Trophoblast cell (in vitro differentiated cells and primary cell): ENCODE measurements at regions not wholly inside any gene's neighbourhood (a gene's known extent, or its start where the extent isn't known, plus 50 kb on each side); places are given as distances from the start of the nearest gene placed in this dataset.

ENCODE experiments used
- DNase-seq, 2 donors: peaks; one replicate each; pipeline ENCODE4 v3.0.0-alpha.2; 2016
- H2AFZ ChIP-seq: 2 replicates; pipeline ENCODE4 v1.6.1; 2013; ENCODE audit warnings: low read length, moderate library complexity, mild to moderate bottlenecking; ENCODE audit not compliant: insufficient read depth, poor library complexity
- H2AK5ac ChIP-seq: 2 replicates; pipeline ENCODE4 v1.6.1; 2013; ENCODE audit warnings: mild to moderate bottlenecking, low read length
- H2BK120ac ChIP-seq: 2 replicates; pipeline ENCODE4 v1.6.1; 2013; ENCODE audit warnings: low read length, mild to moderate bottlenecking, moderate library complexity; ENCODE audit not compliant: insufficient read depth, poor library complexity
- H2BK12ac ChIP-seq: 2 replicates; pipeline ENCODE4 v1.6.1; 2013; ENCODE audit warnings: mild to moderate bottlenecking, low read length, moderate library complexity
- H2BK5ac ChIP-seq: 2 replicates; pipeline ENCODE4 v1.6.1; 2013; ENCODE audit warnings: low read length, low read depth, moderate library complexity, mild to moderate bottlenecking; ENCODE audit not compliant: poor library complexity
- H3K14ac ChIP-seq: 2 replicates; pipeline ENCODE4 v1.6.1; 2013; ENCODE audit warnings: mild to moderate bottlenecking, low read length
- H3K18ac ChIP-seq: 2 replicates; pipeline ENCODE4 v1.6.1; 2013; ENCODE audit warnings: mild to moderate bottlenecking, low read length
- H3K23ac ChIP-seq: 2 replicates; pipeline ENCODE4 v1.6.1; 2013; ENCODE audit warnings: low read length
- H3K27ac ChIP-seq: 2 replicates; pipeline ENCODE4 v1.5.1; 2013; ENCODE audit warnings: low read depth, mild to moderate bottlenecking, inconsistent platforms, low read length, moderate library complexity
- H3K27me3 ChIP-seq: 2 replicates; pipeline ENCODE4 v1.6.1; 2013; ENCODE audit warnings: inconsistent platforms, mild to moderate bottlenecking, low read length, moderate library complexity; ENCODE audit not compliant: insufficient read depth
- H3K36me3 ChIP-seq, 2 experiments: 1 replicate in 1 of 2; 2 replicates in 1 of 2; pipeline ENCODE4 v1.6.1; 2013; ENCODE audit warnings: low read length in 2 of 2, mild to moderate bottlenecking in 2 of 2, moderate library complexity in 1 of 2; ENCODE audit not compliant: insufficient read depth in 2 of 2, control insufficient read depth in 1 of 2
- H3K4ac ChIP-seq: 2 replicates; pipeline ENCODE4 v1.6.1; 2013; ENCODE audit warnings: low read depth, mild to moderate bottlenecking, low read length, moderate library complexity
- H3K4me1 ChIP-seq, 2 experiments: 1 replicate in 1 of 2; 2 replicates in 1 of 2; pipeline ENCODE4 v1.6.1; 2013; ENCODE audit warnings: low read length in 2 of 2, mild to moderate bottlenecking in 2 of 2, moderate library complexity in 1 of 2; ENCODE audit not compliant: insufficient read depth in 2 of 2, control insufficient read depth in 1 of 2
- H3K4me2 ChIP-seq: 2 replicates; pipeline ENCODE4 v1.6.1; 2013; ENCODE audit warnings: inconsistent platforms, mild to moderate bottlenecking, low read length, moderate library complexity
- H3K4me3 ChIP-seq: 2 replicates; pipeline ENCODE4 v1.5.1; 2013; ENCODE audit warnings: mild to moderate bottlenecking, low read depth, low read length, inconsistent platforms
- H3K79me1 ChIP-seq: one replicate; pipeline ENCODE4 v1.6.1; 2013; ENCODE audit warnings: low read length
- H3K79me2 ChIP-seq: 2 replicates; pipeline ENCODE4 v1.6.1; 2013; ENCODE audit warnings: low read length, mild to moderate bottlenecking; ENCODE audit not compliant: control insufficient read depth, insufficient read depth, poor library complexity
- H3K9ac ChIP-seq: 2 replicates; pipeline ENCODE4 v1.6.1; 2013; ENCODE audit warnings: mild to moderate bottlenecking, low read length
- H3K9me3 ChIP-seq: 2 replicates; pipeline ENCODE4 v1.6.1; 2013; ENCODE audit warnings: low read depth, mild to moderate bottlenecking, control low read depth, inconsistent platforms, low read length; ENCODE audit not compliant: insufficient read depth
- H4K12ac ChIP-seq: 2 replicates; pipeline ENCODE4 v1.6.1; 2013; ENCODE audit warnings: low read depth, mild to moderate bottlenecking, low read length, moderate library complexity
- H4K8ac ChIP-seq: 2 replicates; pipeline ENCODE4 v1.6.1; 2013; ENCODE audit warnings: low read depth, mild to moderate bottlenecking, low read length, moderate library complexity
- H4K91ac ChIP-seq: one replicate; pipeline ENCODE4 v1.6.1; 2013; ENCODE audit warnings: low read depth, mild to moderate bottlenecking, low read length, moderate library complexity
- WGBS: extraction: QIAGEN DNeasy Blood & Tissue Kit; methylation state at CpG from one replicate; pipeline ENCODE4 v1.1.7; 2013; ENCODE audit warnings: missing lambda C conversion rate; ENCODE audit not compliant: insufficient read length, insufficient coverage; ENCODE audit errors: extremely low coverage; 5-methylcytosine and 5-hydroxymethylcytosine counted together

DNA sequence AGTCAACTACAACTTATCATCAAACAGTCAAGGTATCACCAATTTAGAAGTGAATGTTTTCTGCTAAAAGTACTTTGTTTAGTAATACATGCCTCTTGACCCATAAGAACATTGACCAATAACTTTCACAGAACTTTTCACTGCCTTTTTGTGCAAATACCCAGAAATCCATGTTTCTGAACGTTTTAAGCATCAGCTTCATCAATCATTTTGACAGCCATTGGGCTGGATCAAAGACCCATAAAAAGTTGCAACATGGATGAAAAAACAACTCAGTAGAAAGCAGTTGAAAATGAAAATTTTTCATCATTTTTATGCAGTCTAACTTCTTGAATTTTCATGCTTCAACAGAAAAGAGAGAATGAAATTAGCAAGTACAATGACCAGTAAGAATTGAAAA is 466.7 kb downstream of the TRAM1L1 start:
- Histone ChIP-seq H3K4ac (no peak overlapping the region), H3K27ac (no peak overlapping the region), H4K8ac (no peak overlapping the region), H3K79me2 (no peaks in the 10 kb centered on the region), H4K12ac (no peak overlapping the region), H3K9ac (no peak overlapping the region), H2BK12ac (no peak overlapping the region), H2AFZ (no peak overlapping the region), H3K4me2 (no peak overlapping the region), H3K36me3 (no peaks in the 10 kb centered on the region), H3K23ac (no peak overlapping the region), H2BK5ac (no peak overlapping the region), H3K27me3 (no peaks in the 10 kb centered on the region), H2BK120ac (no peak overlapping the region), H3K9me3 (no peaks in the 10 kb centered on the region), H3K4me1 (no peaks in the 10 kb centered on the region), H3K18ac (no peak overlapping the region), H4K91ac (no peak overlapping the region), H3K79me1 (no peaks in the 10 kb centered on the region), H3K4me3 (no peak overlapping the region), H2AK5ac (no peak overlapping the region), H3K14ac (no peak overlapping the region)
- WGBS, result no CpG with 5 or more reads among the region's 1 CpG
- no peak for DNase-seq

DNA sequence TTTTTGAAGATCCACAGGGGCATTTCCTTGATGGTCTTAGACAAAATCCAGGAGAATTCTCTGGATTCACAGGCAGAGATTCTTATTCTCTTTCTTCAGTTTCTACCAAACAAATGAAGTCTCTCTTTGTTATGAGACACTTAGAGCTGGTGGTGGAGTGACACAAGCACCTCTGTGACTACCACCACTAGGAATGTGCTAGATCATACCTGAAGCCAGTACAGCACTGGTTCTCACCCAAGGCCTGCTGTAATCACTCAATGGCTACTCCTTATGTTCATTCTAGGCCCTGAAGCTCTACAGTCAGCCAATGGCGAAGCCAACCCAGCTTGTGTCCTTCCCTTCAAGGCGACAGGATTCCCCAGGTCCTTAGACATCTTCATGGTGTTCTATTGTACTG is 482.3 kb downstream of the TRAM1L1 start:
- WGBS, result no CpG with 5 or more reads among the region's 2 CpGs

DNA sequence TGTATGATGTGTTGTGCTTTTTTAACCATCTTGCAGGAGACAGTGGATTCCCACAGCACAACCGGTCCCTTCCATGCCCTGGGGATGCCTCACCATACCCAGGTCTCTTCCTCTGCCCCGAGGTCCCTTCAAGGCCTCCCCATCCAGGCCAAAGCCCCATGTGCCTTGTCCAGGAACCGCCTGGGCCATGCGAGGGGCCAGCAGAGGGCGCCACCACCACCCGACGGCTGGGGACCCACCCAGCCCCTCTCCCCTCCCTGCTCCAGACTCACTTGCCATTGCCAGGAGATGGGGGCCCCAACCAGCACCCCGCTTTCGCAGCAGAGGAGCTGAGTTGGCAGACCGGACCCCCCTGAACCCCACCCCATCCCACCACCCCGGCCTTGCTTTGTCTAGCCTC is 485.5 kb downstream of the TRAM1L1 start:
- no peak overlapping the region for H4K91ac ChIP-seq
- no peak overlapping the region for H4K12ac ChIP-seq
- H2AK5ac ChIP-seq, result no peak overlapping the region
- no peak overlapping the region for H3K4me3 ChIP-seq
- H3K9me3 ChIP-seq, result peaks cover 5% of the 10 kb centered on the region
- no peak overlapping the region for H3K18ac ChIP-seq
- no peak overlapping the region for H3K14ac ChIP-seq
- H2AFZ ChIP-seq, result no peak overlapping the region
- H3K27ac ChIP-seq, result no peak overlapping the region
- no peak for DNase-seq
- WGBS, result no CpG with 5 or more reads among the region's 11 CpGs
- no peak overlapping the region for H3K9ac ChIP-seq
- H3K27me3 ChIP-seq, result no peaks in the 10 kb centered on the region
- H3K4me1 ChIP-seq, result peaks cover 0 to 3% of the 10 kb centered on the region in 2 experiments
- no peak overlapping the region for H2BK5ac ChIP-seq
- no peaks in the 10 kb centered on the region for H3K79me1 ChIP-seq
- H3K4ac ChIP-seq, result no peak overlapping the region
- no peak overlapping the region for H2BK12ac ChIP-seq
- H3K79me2 ChIP-seq, result no peaks in the 10 kb centered on the region
- H3K23ac ChIP-seq, result no peak overlapping the region
- no peak overlapping the region for H3K4me2 ChIP-seq
- no peak overlapping the region for H2BK120ac ChIP-seq
- H3K36me3 ChIP-seq, result no peaks in the 10 kb centered on the region
- H4K8ac ChIP-seq, result no peak overlapping the region

More for the DNA sequence above, 482.3 kb downstream of the TRAM1L1 start:
- H4K91ac ChIP-seq, result no peak overlapping the region
- H3K9me3 ChIP-seq, result peaks cover 5% of the 10 kb centered on the region
- H3K4me1 ChIP-seq, result peaks cover 0 to 3% of the 10 kb centered on the region in 2 experiments
- no peaks in the 10 kb centered on the region for H3K79me2 ChIP-seq
- H3K14ac ChIP-seq, result no peak overlapping the region
- no peak overlapping the region for H3K4me3 ChIP-seq
- H2AK5ac ChIP-seq, result no peak overlapping the region
- H3K23ac ChIP-seq, result no peak overlapping the region
- no peak overlapping the region for H4K8ac ChIP-seq
- H3K79me1 ChIP-seq, result no peaks in the 10 kb centered on the region
- H2BK12ac ChIP-seq, result no peak overlapping the region
- H2BK5ac ChIP-seq, result no peak overlapping the region
- no peak overlapping the region for H3K9ac ChIP-seq
- peak; percentile 55 to 74 for DNase-seq
- H2BK120ac ChIP-seq, result no peak overlapping the region
- no peak overlapping the region for H3K4me2 ChIP-seq
- no peak overlapping the region for H3K27ac ChIP-seq
- H2AFZ ChIP-seq, result no peak overlapping the region
- no peak overlapping the region for H3K4ac ChIP-seq
- H3K27me3 ChIP-seq, result no peaks in the 10 kb centered on the region
- no peaks in the 10 kb centered on the region for H3K36me3 ChIP-seq
- H3K18ac ChIP-seq, result no peak overlapping the region
- H4K12ac ChIP-seq, result no peak overlapping the region

DNA sequence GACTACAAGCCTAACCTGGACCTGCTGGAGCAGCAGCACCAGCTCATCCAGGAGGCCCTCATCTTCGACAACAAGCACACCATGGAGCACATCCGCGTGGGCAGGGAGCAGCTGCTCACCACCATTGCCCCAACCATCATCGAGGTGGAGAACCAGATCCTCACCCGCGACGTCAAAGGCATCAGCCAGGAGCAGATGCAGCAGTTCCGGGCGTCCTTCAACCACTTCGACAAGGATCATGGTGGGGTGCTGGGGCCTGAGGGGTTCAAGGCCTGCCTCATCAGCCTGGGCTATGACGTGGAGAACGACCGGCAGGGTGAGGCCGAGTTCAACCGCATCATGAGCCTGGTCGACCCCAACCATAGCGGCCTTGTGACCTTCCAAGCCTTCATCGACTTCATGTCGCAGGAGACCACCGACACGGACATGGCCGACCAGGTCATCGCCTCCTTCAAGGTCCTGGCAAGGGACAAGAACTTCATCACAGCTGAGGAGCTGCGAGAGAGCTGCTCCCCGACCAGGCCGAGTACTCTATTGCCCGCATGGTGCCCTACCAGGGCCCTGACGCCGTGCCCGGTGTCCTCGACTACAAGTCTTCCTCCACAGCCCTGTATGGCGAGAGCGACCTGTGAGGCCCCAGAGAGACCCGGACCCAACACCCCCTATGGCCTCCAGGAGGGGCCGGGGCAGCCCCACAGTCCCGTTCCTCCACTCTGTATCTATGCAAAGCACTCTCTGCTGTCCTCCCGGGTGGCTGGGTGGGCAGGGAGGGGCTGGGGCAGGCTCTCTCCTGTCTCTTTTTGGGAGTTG is 486.2 kb downstream of the TRAM1L1 start:
- no peak overlapping the region for H4K8ac ChIP-seq
- H3K23ac ChIP-seq, result no peak overlapping the region
- H3K18ac ChIP-seq, result no peak overlapping the region
- no peak overlapping the region for H3K14ac ChIP-seq
- no peak overlapping the region for H3K27ac ChIP-seq
- H3K4me3 ChIP-seq, result no peak overlapping the region
- H3K4me1 ChIP-seq, result peaks cover 0 to 3% of the 10 kb centered on the region in 2 experiments
- H2AK5ac ChIP-seq, result no peak overlapping the region
- DNase-seq, result no peak
- no peaks in the 10 kb centered on the region for H3K79me2 ChIP-seq
- no peaks in the 10 kb centered on the region for H3K79me1 ChIP-seq
- H4K12ac ChIP-seq, result no peak overlapping the region
- H4K91ac ChIP-seq, result no peak overlapping the region
- H3K4me2 ChIP-seq, result no peak overlapping the region
- no peak overlapping the region for H3K4ac ChIP-seq
- H3K27me3 ChIP-seq, result no peaks in the 10 kb centered on the region
- peaks cover 5% of the 10 kb centered on the region for H3K9me3 ChIP-seq
- no peak overlapping the region for H2BK5ac ChIP-seq
- WGBS, result no CpG with 5 or more reads among the region's 37 CpGs
- H3K9ac ChIP-seq, result no peak overlapping the region
- no peak overlapping the region for H2BK12ac ChIP-seq
- no peaks in the 10 kb centered on the region for H3K36me3 ChIP-seq
- no peak overlapping the region for H2BK120ac ChIP-seq
- no peak overlapping the region for H2AFZ ChIP-seq
